Spleen (tissue), 11 donors: ENCODE measurements at regions not wholly inside any gene's neighbourhood (a gene's known extent, or its start where the extent isn't known, plus 50 kb on each side); places are given as distances from the start of the nearest gene placed in this dataset.

Experiments
- DNase-seq: peaks from one replicate; pipeline ENCODE4 v3.0.0-alpha.2; 2020
- H3K27ac ChIP-seq, 8 donors: fragments of 200-600 bp; sonication (generic) in 7 of 8; 1 replicate in 4 of 8; 2 replicates in 4 of 8; pipeline versions ENCODE4 v1.5.0 to v1.8.0; 2016 to 2021; ENCODE audit warnings: inconsistent platforms in 4 of 8, mild to moderate bottlenecking in 4 of 8, moderate library complexity in 1 of 8
- H3K27me3 ChIP-seq, 7 donors: fragments of 200-600 bp; sonication (generic) in 6 of 7; replicated peaks in 1 of 7; 1 replicate in 4 of 7; 2 replicates in 3 of 7; pipeline versions ENCODE4 v1.5.0 to v1.8.0; 2016 to 2021; ENCODE audit warnings: inconsistent platforms in 3 of 7, mild to moderate bottlenecking in 1 of 7
- H3K36me3 ChIP-seq, 6 donors: fragments of 200-600 bp; sonication (generic) in 5 of 6; 1 replicate in 4 of 6; 2 replicates in 2 of 6; pipeline versions ENCODE4 v1.5.0 to v1.8.0; 2016 to 2021; ENCODE audit warnings: inconsistent platforms in 2 of 6
- H3K4me1 ChIP-seq, 6 donors: fragments of 200-600 bp; sonication (generic) in 5 of 6; 1 replicate in 3 of 6; 2 replicates in 3 of 6; pipeline versions ENCODE4 v1.5.0 to v1.8.0; 2016 to 2021; ENCODE audit warnings: inconsistent platforms in 3 of 6
- H3K4me3 ChIP-seq, 8 donors: fragments of 200-600 bp; sonication (generic) in 7 of 8; 1 replicate in 4 of 8; 2 replicates in 4 of 8; pipeline versions ENCODE4 v1.5.0 to v1.8.0; 2016 to 2021; ENCODE audit warnings: inconsistent platforms in 4 of 8, mild to moderate bottlenecking in 4 of 8, moderate library complexity in 2 of 8
- H3K9me3 ChIP-seq, 8 donors: fragments of 200-600 bp; sonication (generic) in 7 of 8; 1 replicate in 4 of 8; 2 replicates in 4 of 8; pipeline versions ENCODE4 v1.5.0 to v1.8.0; 2016 to 2021; ENCODE audit warnings: inconsistent platforms in 4 of 8
- CTCF ChIP-seq, 11 experiments: fragments of 200-600 bp in 7 of 11; fragments of 450-650 bp in 4 of 11; sonication (generic) in 4 of 11; IDR thresholded peaks in 8 of 11; conservative IDR thresholded peaks in 3 of 11; 1 replicate in 7 of 11; 2 replicates in 4 of 11; pipeline versions ENCODE4 v1.4.0 to v1.8.0; 2016 to 2021; ENCODE audit warnings: antibody characterized with exemption in 11 of 11, inconsistent platforms in 4 of 11, mild to moderate bottlenecking in 1 of 11
- POLR2A ChIP-seq, 3 donors: fragments of 450-650 bp; IDR thresholded peaks; one replicate each; pipeline ENCODE4 v1.5.1; 2017; ENCODE audit warnings: antibody characterized with exemption in 3 of 3, mild to moderate bottlenecking in 1 of 3
- POLR2AphosphoS5 ChIP-seq, 3 donors: sonication (generic); formaldehyde crosslinking; IDR thresholded peaks; one replicate each; pipeline ENCODE4 v1.5.1; 2017; ENCODE audit warnings: antibody characterized with exemption in 3 of 3
- WGBS, 5 donors: extraction: QIAGEN DNeasy Blood & Tissue Kit in 3 of 5; methylation state at CpG; one replicate each; pipeline versions ENCODE4 v1.1.5 to v1.1.7; 2013 to 2018; 5-methylcytosine and 5-hydroxymethylcytosine counted together
- intact Hi-C: fragments of 100-400 bp; cut with DNase I; formaldehyde crosslinking; loops from one replicate; pipeline ENCODE4 v1.15.0; 2023; ENCODE audit warnings: low total_unique reads
- donor health status: healthy with polysubstance abuse.
- donor health status: DM: no; HTN: no; CAD: no; lungs with moderate emphysema.
- donor health status: DM: no; HTN: no; CAD: no.
- donor health status: Bipolar disorder and iron deficiency.
- donor health status: healthy.
- donor health status: DM: no; HTN: no; CAD: no.
- donor health status: DM: yes; HTN: yes; CAD: no.

DNA sequence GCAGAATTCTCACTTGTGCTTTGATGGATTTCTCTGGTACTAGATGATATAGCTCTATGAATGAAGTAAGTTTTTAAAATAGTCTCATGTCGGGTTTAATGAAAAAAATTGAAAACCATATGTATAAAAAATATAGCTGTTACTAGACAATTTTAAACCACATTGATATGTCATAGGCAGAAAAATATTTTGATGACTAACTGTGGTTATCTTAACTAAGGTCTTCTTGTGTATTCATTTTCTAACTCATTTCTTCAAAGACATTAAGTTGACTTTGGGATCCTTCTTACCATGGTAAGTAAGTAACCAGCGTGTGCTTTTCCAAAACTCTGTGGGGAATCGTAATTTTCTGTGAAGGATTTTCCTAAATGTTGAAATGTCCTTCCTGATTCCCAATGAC, 160.9 kb upstream of the COL3A1 start:
- Histone ChIP-seq H3K4me1 (no peaks in the 10 kb centered on the region), H3K27me3 (no peaks in the 10 kb centered on the region), H3K36me3 (no peaks in the 10 kb centered on the region), H3K9me3 (peaks cover 0 to 6% (median 0%) of the 10 kb centered on the region in 8 donors), H3K4me3 (no peak overlapping the region), H3K27ac (no peak overlapping the region)
- no peak for TF ChIP-seq POLR2A (IDR thresholded peaks at IDR 0.05)
- no peak for TF ChIP-seq POLR2AphosphoS5 (IDR thresholded peaks at IDR 0.05)
- TF ChIP-seq CTCF (IDR thresholded peaks at IDR 0.05 in 8 of 11, conservative IDR thresholded peaks at IDR 0.05 in 3 of 11) = no peak
- intact Hi-C loops = no loop called here
- no peak for DNase-seq
- 79 to 93% (median 84%) methylated on average over 3 of the region's 3 CpGs for WGBS, 5 donors

DNA sequence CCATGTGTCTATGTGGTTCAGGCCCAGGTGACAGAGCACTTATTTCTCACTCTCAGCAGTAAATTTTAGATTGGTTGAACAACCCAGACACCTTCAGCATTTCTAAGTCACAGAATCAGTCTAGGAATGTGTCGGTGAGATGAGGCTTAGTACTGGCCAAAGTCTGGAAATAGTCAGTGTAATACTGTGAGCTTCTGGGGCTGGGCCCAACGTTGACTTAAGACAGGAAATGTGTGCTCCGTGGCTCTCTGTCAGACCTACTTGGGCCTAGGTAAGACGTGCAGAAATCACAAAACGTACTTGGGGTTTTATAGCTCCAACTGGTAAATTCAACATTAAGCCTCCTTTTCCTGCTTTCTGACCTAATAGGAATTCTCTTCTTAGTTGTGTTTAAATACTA, 160.3 kb upstream of the COL3A1 start:
- intact Hi-C loops = no loop called here
- DNase-seq = no peak
- Histone ChIP-seq H3K9me3 (peaks cover 0 to 6% (median 0%) of the 10 kb centered on the region in 8 donors), H3K4me3 (no peak overlapping the region), H3K27me3 (no peaks in the 10 kb centered on the region), H3K27ac (no peak overlapping the region), H3K4me1 (no peaks in the 10 kb centered on the region), H3K36me3 (no peaks in the 10 kb centered on the region)
- 62 to 80% (median 75%) methylated on average over 5 of the region's 5 CpGs for WGBS, 5 donors
- no peak for TF ChIP-seq POLR2A (IDR thresholded peaks at IDR 0.05)
- no peak for TF ChIP-seq CTCF (IDR thresholded peaks at IDR 0.05 in 8 of 11, conservative IDR thresholded peaks at IDR 0.05 in 3 of 11)
- TF ChIP-seq POLR2AphosphoS5 (IDR thresholded peaks at IDR 0.05) = no peak

- peaks cover 0 to 15% (median 3%) of the 10 kb centered on the region in 8 donors for H3K9me3 ChIP-seq
- 48 to 81% (median 62%) methylated on average over 1 of the region's 1 CpG for WGBS, 5 donors
- intact Hi-C loops = no loop called here
Measured at GRCh38 chr2:188819011-188819410, 155.2 kb upstream of the COL3A1 start.

GRCh38 chr2:188819792-188820191, 154.4 kb upstream of the COL3A1 start:
- no peak overlapping the region for H3K4me3 ChIP-seq
- 47 to 65% (median 56%) methylated on average over 3 of the region's 3 CpGs for WGBS, 5 donors
- no peaks in the 10 kb centered on the region for H3K4me1 ChIP-seq
- H3K27me3 ChIP-seq = no peaks in the 10 kb centered on the region
- no peak for DNase-seq
- intact Hi-C loops = no loop called here
- no peaks in the 10 kb centered on the region for H3K36me3 ChIP-seq
- TF ChIP-seq POLR2A (IDR thresholded peaks at IDR 0.05) = no peak
- TF ChIP-seq CTCF (IDR thresholded peaks at IDR 0.05 in 8 of 11, conservative IDR thresholded peaks at IDR 0.05 in 3 of 11) = no peak
- TF ChIP-seq POLR2AphosphoS5 (IDR thresholded peaks at IDR 0.05) = no peak
- H3K9me3 ChIP-seq = peaks cover 0 to 15% (median 3%) of the 10 kb centered on the region in 8 donors
- no peak overlapping the region for H3K27ac ChIP-seq

More at GRCh38 chr2:188819011-188819410, 155.2 kb upstream of the COL3A1 start:
- Histone ChIP-seq H3K4me3 (no peak overlapping the region), H3K36me3 (no peaks in the 10 kb centered on the region), H3K27me3 (no peaks in the 10 kb centered on the region), H3K27ac (no peak overlapping the region), H3K4me1 (no peaks in the 10 kb centered on the region)
- TF ChIP-seq POLR2AphosphoS5 (IDR thresholded peaks at IDR 0.05) = no peak
- no peak for TF ChIP-seq POLR2A (IDR thresholded peaks at IDR 0.05)
- no peak for TF ChIP-seq CTCF (IDR thresholded peaks at IDR 0.05 in 8 of 11, conservative IDR thresholded peaks at IDR 0.05 in 3 of 11)
- DNase-seq = no peak
